Spleen (tissue), 7 donors: ENCODE measurements at regions not wholly inside any gene's neighbourhood (a gene's known extent, or its start where the extent isn't known, plus 50 kb on each side); places are given as distances from the start of the nearest gene placed in this dataset.

Source experiments
- CTCF ChIP-seq, 11 experiments: fragments of 200-600 bp in 7 of 11; fragments of 450-650 bp in 4 of 11; sonication (generic) in 4 of 11; IDR thresholded peaks in 8 of 11; conservative IDR thresholded peaks in 3 of 11; 1 replicate in 7 of 11; 2 replicates in 4 of 11; pipeline versions ENCODE4 v1.4.0 to v1.8.0; 2016 to 2021; ENCODE audit warnings: antibody characterized with exemption in 11 of 11, inconsistent platforms in 4 of 11, mild to moderate bottlenecking in 1 of 11
- POLR2A ChIP-seq, 3 donors: fragments of 450-650 bp; IDR thresholded peaks; one replicate each; pipeline ENCODE4 v1.5.1; 2017; ENCODE audit warnings: antibody characterized with exemption in 3 of 3, mild to moderate bottlenecking in 1 of 3
- donor health status: DM: no; HTN: no; CAD: no; lungs with moderate emphysema.
- donor health status: DM: no; HTN: no; CAD: no.
- donor health status: DM: no; HTN: no; CAD: no.

DNA sequence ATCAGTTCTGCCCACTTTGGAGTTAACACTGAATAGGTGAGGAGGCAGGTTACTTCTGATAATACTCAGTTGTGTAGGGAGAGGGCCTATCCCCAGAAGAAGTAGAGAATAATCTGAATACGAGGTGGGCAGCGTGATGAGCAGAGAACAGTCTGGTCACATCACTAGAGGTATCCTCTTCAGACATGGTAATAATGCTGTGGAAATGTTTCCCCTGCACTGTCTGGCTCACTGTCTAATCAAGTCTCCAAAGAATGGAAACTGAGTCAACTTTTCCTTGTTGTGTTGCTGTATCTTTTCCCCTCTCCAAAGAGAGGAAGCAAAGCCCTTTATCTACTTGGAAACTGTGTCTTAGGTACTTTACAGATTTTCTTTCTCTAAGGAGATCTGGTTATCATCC lies 110.9 kb upstream of the ANKRD55 start:
- no peak for TF ChIP-seq CTCF (IDR thresholded peaks at IDR 0.05 in 8 of 11, conservative IDR thresholded peaks at IDR 0.05 in 3 of 11)
- TF ChIP-seq POLR2A (IDR thresholded peaks at IDR 0.05): no peak
